AG09309 (cell line): ENCODE measurements at regions not wholly inside any gene's neighbourhood (a gene's known extent, or its start where the extent isn't known, plus 50 kb on each side); places are given as distances from the start of the nearest gene placed in this dataset.

ENCODE experiments used
- DNase-seq: peaks from one replicate; pipeline ENCODE4 v3.0.0-alpha.2; 2010; ENCODE audit warnings: low read depth
- H3K4me3 ChIP-seq: 2 replicates; pipeline ENCODE4 v1.5.1; 2011; ENCODE audit warnings: mild to moderate bottlenecking, low read depth, low read length, moderate library complexity; ENCODE audit not compliant: control insufficient read depth
- TF ChIP-seq, protein P1 (sequence below): IDR thresholded peaks from 2 replicates; pipeline ENCODE4 v1.5.1; 2011; ENCODE audit warnings: mild to moderate bottlenecking, low read depth, low read length, inconsistent platforms; ENCODE audit not compliant: insufficient read depth, control insufficient read depth; ENCODE audit errors: missing control alignments

DNA sequence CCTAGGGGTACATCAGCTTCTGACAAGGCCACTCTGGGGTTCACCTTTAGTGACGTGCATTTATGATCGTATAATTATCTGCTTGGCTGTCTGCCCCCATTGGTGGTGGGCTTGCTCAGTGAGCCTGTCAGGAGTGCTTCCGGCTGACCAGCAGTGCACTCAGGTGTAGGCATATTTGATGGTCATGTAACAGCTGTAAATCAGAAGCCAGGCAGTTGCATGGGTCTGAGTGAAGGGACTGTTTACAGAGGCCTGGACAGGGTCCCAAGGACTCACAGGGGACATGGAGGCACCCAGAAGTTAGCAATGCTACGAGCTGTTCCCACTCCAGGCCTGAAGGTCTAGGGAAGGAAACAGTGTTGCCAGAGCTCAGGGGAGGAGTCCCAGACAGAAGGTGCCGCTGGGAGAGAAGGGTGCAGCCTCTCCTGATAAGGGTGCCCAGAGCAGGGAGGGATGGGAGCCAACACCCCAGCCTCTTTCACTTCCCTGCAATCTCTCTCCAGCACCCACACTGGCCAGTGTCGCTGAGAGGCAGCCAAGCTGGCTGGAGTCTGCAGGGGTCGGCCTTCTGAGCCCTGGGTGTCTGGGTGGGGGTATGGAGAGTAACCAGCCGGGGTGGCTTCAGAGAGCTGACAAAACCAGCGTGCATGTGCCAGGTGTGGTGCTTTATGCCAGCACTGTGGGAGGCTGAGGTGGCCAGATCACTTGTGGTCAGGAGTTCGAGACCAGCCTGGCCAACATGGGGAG lies 61.3 kb upstream of the PRR23E start:
- no peak overlapping the region for H3K4me3 ChIP-seq
- TF ChIP-seq, protein P1, sequence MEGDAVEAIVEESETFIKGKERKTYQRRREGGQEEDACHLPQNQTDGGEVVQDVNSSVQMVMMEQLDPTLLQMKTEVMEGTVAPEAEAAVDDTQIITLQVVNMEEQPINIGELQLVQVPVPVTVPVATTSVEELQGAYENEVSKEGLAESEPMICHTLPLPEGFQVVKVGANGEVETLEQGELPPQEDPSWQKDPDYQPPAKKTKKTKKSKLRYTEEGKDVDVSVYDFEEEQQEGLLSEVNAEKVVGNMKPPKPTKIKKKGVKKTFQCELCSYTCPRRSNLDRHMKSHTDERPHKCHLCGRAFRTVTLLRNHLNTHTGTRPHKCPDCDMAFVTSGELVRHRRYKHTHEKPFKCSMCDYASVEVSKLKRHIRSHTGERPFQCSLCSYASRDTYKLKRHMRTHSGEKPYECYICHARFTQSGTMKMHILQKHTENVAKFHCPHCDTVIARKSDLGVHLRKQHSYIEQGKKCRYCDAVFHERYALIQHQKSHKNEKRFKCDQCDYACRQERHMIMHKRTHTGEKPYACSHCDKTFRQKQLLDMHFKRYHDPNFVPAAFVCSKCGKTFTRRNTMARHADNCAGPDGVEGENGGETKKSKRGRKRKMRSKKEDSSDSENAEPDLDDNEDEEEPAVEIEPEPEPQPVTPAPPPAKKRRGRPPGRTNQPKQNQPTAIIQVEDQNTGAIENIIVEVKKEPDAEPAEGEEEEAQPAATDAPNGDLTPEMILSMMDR, result no peak
- no peak for DNase-seq

DNA sequence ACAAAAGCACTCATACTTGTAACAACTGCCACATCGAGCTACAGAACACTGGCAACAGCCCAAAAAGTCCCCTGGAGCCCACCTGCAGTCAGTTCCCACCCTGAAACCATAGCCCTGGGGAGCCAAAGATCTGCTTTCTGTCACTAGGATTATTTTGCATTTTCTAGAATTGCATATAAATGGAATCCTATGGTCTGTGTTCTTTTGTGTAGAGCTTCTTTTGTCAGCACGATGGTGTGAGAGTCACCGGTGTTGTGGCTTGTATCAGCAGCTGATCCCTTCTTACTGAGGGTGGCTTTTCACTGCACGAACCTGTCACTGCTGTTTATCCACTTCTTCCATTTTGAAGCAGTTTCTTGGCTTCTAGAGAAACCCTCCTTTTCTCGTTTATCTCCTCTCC lies 60.1 kb upstream of the PRR23E start:
- no peak for DNase-seq
- H3K4me3 ChIP-seq, result no peak overlapping the region
- TF ChIP-seq, protein P1, result no peak

DNA sequence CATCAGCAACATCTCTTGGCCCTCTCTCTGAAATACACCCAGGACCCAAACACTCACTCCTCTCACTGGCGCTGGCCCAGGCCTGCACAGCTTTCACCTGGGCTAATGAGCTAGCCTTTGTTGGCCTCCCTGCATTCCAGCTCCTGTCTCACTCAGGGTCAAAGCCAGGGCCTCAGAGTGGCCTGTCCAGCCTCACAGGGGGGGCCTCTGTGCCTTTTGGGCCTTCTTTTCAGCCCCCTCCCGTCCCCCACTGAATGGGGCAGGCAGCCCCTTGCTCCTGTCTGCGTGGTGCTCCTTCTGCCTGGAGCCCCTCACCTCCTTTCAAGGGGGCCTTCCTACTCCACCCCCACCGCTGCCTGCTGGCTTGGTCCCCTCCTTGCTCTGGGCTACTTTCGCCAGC lies 59.0 kb upstream of the PRR23E start:
- H3K4me3 ChIP-seq, result no peak overlapping the region
- TF ChIP-seq, protein P1, result no peak
- DNase-seq, result no peak

DNA sequence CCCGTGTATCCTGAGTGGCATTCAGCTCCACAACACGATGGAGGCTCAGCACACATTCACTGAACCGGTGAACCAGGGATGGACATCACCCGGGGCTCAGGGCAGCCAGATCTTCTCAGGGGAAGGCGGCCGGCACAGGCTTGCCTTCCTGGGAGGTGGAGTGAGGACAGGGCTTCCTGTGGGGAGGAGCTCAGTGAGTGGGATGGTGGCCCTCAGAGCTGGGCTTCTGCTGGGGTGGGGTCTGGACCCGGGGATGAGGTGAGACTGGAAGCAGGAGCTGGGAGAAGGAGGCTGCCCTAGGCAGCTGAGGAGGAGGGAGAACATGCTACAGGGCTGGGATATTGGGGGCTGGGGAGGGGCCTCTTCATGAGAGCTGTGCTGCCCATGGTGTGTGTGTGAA lies 58.5 kb upstream of the PRR23E start:
- no peak for DNase-seq
- TF ChIP-seq, protein P1, result no peak
- no peak overlapping the region for H3K4me3 ChIP-seq

DNA sequence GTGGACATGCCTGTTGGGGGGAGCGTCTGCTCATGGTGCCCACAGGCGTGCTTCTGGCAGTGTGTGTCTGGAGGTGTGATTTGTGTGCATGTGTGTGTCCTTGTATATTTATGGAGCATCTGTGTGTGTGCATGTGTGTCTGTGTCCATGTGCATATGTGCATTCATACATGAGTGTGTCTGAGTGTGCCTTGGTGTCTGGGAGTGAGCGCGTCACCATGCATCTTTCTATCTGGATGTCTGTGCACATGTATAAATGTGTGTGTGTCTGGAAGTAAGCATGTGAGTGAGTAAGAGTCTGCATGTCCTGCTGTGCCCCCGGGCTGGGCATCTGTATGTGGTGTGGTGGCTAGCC lies 58.1 kb upstream of the PRR23E start:
- DNase-seq, result no peak
- H3K4me3 ChIP-seq, result no peak overlapping the region
- TF ChIP-seq, protein P1, result no peak

DNA sequence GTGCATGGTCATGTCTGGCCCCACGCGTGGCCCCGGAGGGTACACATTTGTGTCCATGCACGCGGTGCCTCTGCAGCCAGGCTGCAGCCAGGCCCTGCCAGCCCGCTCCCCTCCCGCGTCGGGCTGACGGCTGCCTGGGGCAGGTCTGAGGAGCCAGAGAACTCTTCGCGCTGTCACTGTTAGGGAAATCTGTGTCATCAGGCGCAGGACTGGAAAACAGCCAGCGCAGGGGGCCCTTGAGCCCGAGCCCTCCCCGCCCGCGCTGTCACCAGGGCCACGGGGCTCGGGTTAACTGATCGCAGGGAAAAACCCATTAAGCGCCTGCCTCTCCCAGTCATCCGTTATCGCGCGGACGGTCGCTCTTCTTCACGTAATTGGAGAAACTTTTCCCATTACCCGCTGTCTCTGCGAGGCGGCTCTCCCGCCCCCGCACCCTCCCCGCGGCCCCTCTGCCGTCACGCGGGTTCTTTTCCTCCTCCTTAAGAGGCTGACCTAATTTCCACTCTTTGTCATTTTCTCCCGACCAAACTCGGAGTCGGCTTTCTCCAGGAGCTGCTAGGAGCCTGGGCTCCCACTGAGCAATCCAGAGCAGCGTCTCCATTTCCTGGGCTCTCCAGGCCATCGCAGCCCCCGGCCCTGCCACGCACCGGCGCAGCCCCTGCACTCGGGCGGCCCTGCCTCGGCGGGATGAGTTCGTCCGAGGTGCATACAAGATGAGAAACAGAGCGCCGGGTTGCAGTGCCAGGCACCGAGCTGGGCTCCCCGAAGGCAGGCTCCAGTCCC lies 57.5 kb upstream of the PRR23E start:
- no peak for DNase-seq
- TF ChIP-seq, protein P1, result no peak
- peak overlapping the region; percentile 18 for H3K4me3 ChIP-seq
